H1 (cell line): ENCODE measurements at regions not wholly inside any gene's neighbourhood (a gene's known extent, or its start where the extent isn't known, plus 50 kb on each side); places are given as distances from the start of the nearest gene placed in this dataset.

Experiments
- BCL11A ChIP-seq, 2 experiments: IDR thresholded peaks; one replicate each; pipeline ENCODE4 v1.6.1; 2011; ENCODE audit warnings: low read depth in 2 of 2, low read length in 2 of 2, mild to moderate bottlenecking in 2 of 2
- HDAC2 ChIP-seq, 2 experiments: fragments of 300-600 bp in 1 of 2; sonication (generic) in 1 of 2; IDR thresholded peaks; 2 replicates each; pipeline ENCODE4 v1.6.1; 2011 to 2012; ENCODE audit warnings: low read depth in 2 of 2, low read length in 2 of 2, mild to moderate bottlenecking in 2 of 2, moderate library complexity in 2 of 2, borderline replicate concordance in 1 of 2, inconsistent platforms in 1 of 2
- RBBP5 ChIP-seq: IDR thresholded peaks from 2 replicates; pipeline ENCODE4 v1.7.1; 2012; ENCODE audit warnings: low read depth, mild to moderate bottlenecking, inconsistent platforms, low read length, moderate library complexity, borderline replicate concordance
- SUZ12 ChIP-seq: fragments of 200-600 bp; sonication (generic); IDR thresholded peaks from 2 replicates; pipeline ENCODE4 v1.6.1; 2012; ENCODE audit warnings: mild to moderate bottlenecking, inconsistent platforms, low read length, moderate library complexity, mixed read lengths
- TEAD4 ChIP-seq: IDR thresholded peaks from 2 replicates; pipeline ENCODE4 v1.6.1; 2012; ENCODE audit warnings: low read depth, low read length, inconsistent platforms, mixed read lengths
- TF ChIP-seq, protein P1 (sequence below): fragments of 300-600 bp; sonication (generic); IDR thresholded peaks from 2 replicates; pipeline ENCODE4 v1.7.1; 2012; ENCODE audit warnings: low read length, moderate library complexity, mild to moderate bottlenecking, inconsistent platforms; ENCODE audit not compliant: insufficient replicate concordance

DNA sequence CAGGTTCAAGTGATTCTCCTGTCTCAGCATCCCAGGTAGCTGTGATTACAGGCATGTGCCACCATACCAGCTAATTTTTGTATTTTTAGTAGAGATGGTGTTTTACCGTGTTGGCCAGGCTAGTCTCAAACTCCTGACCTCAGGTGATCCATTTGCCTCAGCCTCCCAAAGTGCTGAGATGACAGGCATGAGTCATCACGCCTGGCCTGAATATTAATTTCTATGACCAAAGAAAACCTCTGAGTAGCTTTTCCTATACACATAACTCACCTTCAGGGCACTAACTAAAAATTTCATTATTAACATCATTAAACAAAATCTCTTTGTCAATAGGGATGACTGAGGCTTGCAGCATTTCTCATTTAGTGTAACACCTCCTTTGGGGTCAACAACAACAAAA is 259.6 kb upstream of the KRR1 start (continued):
- TF ChIP-seq, protein P1, sequence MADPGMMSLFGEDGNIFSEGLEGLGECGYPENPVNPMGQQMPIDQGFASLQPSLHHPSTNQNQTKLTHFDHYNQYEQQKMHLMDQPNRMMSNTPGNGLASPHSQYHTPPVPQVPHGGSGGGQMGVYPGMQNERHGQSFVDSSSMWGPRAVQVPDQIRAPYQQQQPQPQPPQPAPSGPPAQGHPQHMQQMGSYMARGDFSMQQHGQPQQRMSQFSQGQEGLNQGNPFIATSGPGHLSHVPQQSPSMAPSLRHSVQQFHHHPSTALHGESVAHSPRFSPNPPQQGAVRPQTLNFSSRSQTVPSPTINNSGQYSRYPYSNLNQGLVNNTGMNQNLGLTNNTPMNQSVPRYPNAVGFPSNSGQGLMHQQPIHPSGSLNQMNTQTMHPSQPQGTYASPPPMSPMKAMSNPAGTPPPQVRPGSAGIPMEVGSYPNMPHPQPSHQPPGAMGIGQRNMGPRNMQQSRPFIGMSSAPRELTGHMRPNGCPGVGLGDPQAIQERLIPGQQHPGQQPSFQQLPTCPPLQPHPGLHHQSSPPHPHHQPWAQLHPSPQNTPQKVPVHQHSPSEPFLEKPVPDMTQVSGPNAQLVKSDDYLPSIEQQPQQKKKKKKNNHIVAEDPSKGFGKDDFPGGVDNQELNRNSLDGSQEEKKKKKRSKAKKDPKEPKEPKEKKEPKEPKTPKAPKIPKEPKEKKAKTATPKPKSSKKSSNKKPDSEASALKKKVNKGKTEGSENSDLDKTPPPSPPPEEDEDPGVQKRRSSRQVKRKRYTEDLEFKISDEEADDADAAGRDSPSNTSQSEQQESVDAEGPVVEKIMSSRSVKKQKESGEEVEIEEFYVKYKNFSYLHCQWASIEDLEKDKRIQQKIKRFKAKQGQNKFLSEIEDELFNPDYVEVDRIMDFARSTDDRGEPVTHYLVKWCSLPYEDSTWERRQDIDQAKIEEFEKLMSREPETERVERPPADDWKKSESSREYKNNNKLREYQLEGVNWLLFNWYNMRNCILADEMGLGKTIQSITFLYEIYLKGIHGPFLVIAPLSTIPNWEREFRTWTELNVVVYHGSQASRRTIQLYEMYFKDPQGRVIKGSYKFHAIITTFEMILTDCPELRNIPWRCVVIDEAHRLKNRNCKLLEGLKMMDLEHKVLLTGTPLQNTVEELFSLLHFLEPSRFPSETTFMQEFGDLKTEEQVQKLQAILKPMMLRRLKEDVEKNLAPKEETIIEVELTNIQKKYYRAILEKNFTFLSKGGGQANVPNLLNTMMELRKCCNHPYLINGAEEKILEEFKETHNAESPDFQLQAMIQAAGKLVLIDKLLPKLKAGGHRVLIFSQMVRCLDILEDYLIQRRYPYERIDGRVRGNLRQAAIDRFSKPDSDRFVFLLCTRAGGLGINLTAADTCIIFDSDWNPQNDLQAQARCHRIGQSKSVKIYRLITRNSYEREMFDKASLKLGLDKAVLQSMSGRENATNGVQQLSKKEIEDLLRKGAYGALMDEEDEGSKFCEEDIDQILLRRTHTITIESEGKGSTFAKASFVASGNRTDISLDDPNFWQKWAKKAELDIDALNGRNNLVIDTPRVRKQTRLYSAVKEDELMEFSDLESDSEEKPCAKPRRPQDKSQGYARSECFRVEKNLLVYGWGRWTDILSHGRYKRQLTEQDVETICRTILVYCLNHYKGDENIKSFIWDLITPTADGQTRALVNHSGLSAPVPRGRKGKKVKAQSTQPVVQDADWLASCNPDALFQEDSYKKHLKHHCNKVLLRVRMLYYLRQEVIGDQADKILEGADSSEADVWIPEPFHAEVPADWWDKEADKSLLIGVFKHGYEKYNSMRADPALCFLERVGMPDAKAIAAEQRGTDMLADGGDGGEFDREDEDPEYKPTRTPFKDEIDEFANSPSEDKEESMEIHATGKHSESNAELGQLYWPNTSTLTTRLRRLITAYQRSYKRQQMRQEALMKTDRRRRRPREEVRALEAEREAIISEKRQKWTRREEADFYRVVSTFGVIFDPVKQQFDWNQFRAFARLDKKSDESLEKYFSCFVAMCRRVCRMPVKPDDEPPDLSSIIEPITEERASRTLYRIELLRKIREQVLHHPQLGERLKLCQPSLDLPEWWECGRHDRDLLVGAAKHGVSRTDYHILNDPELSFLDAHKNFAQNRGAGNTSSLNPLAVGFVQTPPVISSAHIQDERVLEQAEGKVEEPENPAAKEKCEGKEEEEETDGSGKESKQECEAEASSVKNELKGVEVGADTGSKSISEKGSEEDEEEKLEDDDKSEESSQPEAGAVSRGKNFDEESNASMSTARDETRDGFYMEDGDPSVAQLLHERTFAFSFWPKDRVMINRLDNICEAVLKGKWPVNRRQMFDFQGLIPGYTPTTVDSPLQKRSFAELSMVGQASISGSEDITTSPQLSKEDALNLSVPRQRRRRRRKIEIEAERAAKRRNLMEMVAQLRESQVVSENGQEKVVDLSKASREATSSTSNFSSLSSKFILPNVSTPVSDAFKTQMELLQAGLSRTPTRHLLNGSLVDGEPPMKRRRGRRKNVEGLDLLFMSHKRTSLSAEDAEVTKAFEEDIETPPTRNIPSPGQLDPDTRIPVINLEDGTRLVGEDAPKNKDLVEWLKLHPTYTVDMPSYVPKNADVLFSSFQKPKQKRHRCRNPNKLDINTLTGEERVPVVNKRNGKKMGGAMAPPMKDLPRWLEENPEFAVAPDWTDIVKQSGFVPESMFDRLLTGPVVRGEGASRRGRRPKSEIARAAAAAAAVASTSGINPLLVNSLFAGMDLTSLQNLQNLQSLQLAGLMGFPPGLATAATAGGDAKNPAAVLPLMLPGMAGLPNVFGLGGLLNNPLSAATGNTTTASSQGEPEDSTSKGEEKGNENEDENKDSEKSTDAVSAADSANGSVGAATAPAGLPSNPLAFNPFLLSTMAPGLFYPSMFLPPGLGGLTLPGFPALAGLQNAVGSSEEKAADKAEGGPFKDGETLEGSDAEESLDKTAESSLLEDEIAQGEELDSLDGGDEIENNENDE, result no peak
- no peak for TF ChIP-seq HDAC2 (IDR thresholded peaks at IDR 0.05; ENCODE audit: borderline replicate concordance in 1 of 2, low read depth in 2 of 2, low read length in 2 of 2)
- TF ChIP-seq BCL11A (IDR thresholded peaks at IDR 0.05; ENCODE audit: low read depth in 2 of 2, low read length in 2 of 2), result no peak
- no peak for TF ChIP-seq SUZ12
- TF ChIP-seq TEAD4, result no peak
- no peak for TF ChIP-seq RBBP5
